GM12878 (cell line): ENCODE measurements at regions not wholly inside any gene's neighbourhood (a gene's known extent, or its start where the extent isn't known, plus 50 kb on each side); places are given as distances from the start of the nearest gene placed in this dataset.

Experiments used
- BACH1 ChIP-seq: fragments of 450-650 bp; IDR thresholded peaks from 2 replicates; pipeline ENCODE4 v1.6.1; 2017; ENCODE audit warnings: mild to moderate bottlenecking, borderline replicate concordance
- CBFB ChIP-seq: IDR thresholded peaks from 2 replicates; pipeline ENCODE4 v1.6.1; 2016; ENCODE audit warnings: antibody characterized with exemption, low read depth
- CREB1 ChIP-seq: IDR thresholded peaks from 2 replicates; pipeline ENCODE4 v1.6.1; 2012; ENCODE audit warnings: low read depth, mild to moderate bottlenecking, inconsistent platforms
- EP300 ChIP-seq, 2 experiments: fragments of 150-350 bp in 1 of 2; IDR thresholded peaks; 2 replicates each; pipeline ENCODE4 v1.6.1; 2011 to 2012; ENCODE audit warnings: low read depth in 2 of 2, low read length in 2 of 2, borderline replicate concordance in 1 of 2, improper control_type of control experiment in 1 of 2, inconsistent platforms in 1 of 2; ENCODE audit not compliant: control insufficient read depth in 1 of 2
- EZH2 ChIP-seq: IDR thresholded peaks from 2 replicates; pipeline ENCODE4 v1.6.1; 2012; ENCODE audit warnings: low read depth, mild to moderate bottlenecking, control low read depth, inconsistent platforms, low read length, borderline replicate concordance; ENCODE audit not compliant: control insufficient read depth
- GABPA ChIP-seq: IDR thresholded peaks from 2 replicates; pipeline ENCODE4 v1.6.1; 2014; ENCODE audit warnings: antibody characterized with exemption, low read depth, mild to moderate bottlenecking, inconsistent platforms
- IRF4 ChIP-seq: IDR thresholded peaks from 2 replicates; pipeline ENCODE4 v1.6.1; 2011; ENCODE audit warnings: low read depth, low read length
- MEF2B ChIP-seq: fragments of 450-650 bp; IDR thresholded peaks from 2 replicates; pipeline ENCODE4 v1.6.1; 2018; ENCODE audit warnings: mild to moderate bottlenecking, moderate library complexity; ENCODE audit not compliant: partially characterized antibody, poor library complexity, severe bottlenecking
- MTA3 ChIP-seq: IDR thresholded peaks from 2 replicates; pipeline ENCODE4 v1.6.1; 2012; ENCODE audit warnings: low read length, inconsistent platforms, borderline replicate concordance
- NFYB ChIP-seq: IDR thresholded peaks from 2 replicates; pipeline ENCODE4 v1.6.1; 2011; ENCODE audit warnings: low read depth, mild to moderate bottlenecking, low read length, improper control_type of control experiment, moderate library complexity; ENCODE audit not compliant: insufficient read depth
- NR2C1 ChIP-seq: fragments of 450-650 bp; IDR thresholded peaks from 2 replicates; pipeline ENCODE4 v1.6.1; 2017; ENCODE audit warnings: antibody characterized with exemption, mild to moderate bottlenecking, moderate library complexity
- PAX8 ChIP-seq: fragments of 450-650 bp; IDR thresholded peaks from 2 replicates; pipeline ENCODE4 v1.6.1; 2017; ENCODE audit warnings: mild to moderate bottlenecking, moderate library complexity
- POU2F2 ChIP-seq: IDR thresholded peaks from 3 replicates; pipeline ENCODE4 v1.6.1; 2011; ENCODE audit warnings: low read depth, mild to moderate bottlenecking, low read length, borderline replicate concordance
- RAD21 ChIP-seq: IDR thresholded peaks from 2 replicates; pipeline ENCODE4 v1.6.1; 2011; ENCODE audit warnings: mild to moderate bottlenecking, low read depth, low read length, moderate library complexity; ENCODE audit not compliant: insufficient read depth
- RBBP5 ChIP-seq: fragments of 200-600 bp; sonication (generic); conservative IDR thresholded peaks from 2 replicates; pipeline ENCODE4 v1.6.1; 2016
- RCOR1 ChIP-seq: conservative IDR thresholded peaks from 2 replicates; pipeline ENCODE4 v1.6.1; 2012; ENCODE audit warnings: low read depth, low read length, improper control_type of control experiment
- SP1 ChIP-seq: IDR thresholded peaks from one replicate; pipeline ENCODE4 v1.6.1; 2011; ENCODE audit warnings: low read depth, low read length
- SUPT20H ChIP-seq: IDR thresholded peaks from 2 replicates; pipeline ENCODE4 v1.6.1; 2011; ENCODE audit warnings: low read depth, mild to moderate bottlenecking, low read length, moderate library complexity, borderline replicate concordance; ENCODE audit not compliant: control insufficient read depth
- SUZ12 ChIP-seq: fragments of 200-600 bp; sonication (generic); IDR thresholded peaks from one replicate; pipeline ENCODE4 v1.6.1; 2018; ENCODE audit warnings: antibody characterized with exemption, mild to moderate bottlenecking; ENCODE audit not compliant: unreplicated experiment
- USF1 ChIP-seq: IDR thresholded peaks from 2 replicates; pipeline ENCODE4 v1.6.1; 2011; ENCODE audit warnings: borderline replicate concordance, low read depth, mild to moderate bottlenecking, moderate library complexity, mixed read lengths, low read length; ENCODE audit not compliant: insufficient read depth; ENCODE audit errors: extremely low read length
- ZBTB4 ChIP-seq: fragments of 450-650 bp; formaldehyde crosslinking; IDR thresholded peaks from 2 replicates; pipeline ENCODE4 v1.4.0; 2022; ENCODE audit warnings: mild to moderate bottlenecking, moderate library complexity
- ZNF24 ChIP-seq: fragments of 450-650 bp; IDR thresholded peaks from 2 replicates; pipeline ENCODE4 v1.6.1; 2017; ENCODE audit warnings: antibody characterized with exemption, mild to moderate bottlenecking
- ZNF384 ChIP-seq: IDR thresholded peaks from 2 replicates; pipeline ENCODE4 v1.6.1; 2012; ENCODE audit warnings: low read depth, mild to moderate bottlenecking, low read length, improper control_type of control experiment, borderline replicate concordance
- ZNF687 ChIP-seq: fragments of 450-650 bp; IDR thresholded peaks from 2 replicates; pipeline ENCODE4 v1.6.1; 2017; ENCODE audit warnings: mild to moderate bottlenecking, moderate library complexity
- ZSCAN29 ChIP-seq: fragments of 450-650 bp; IDR thresholded peaks from 2 replicates; pipeline ENCODE4 v1.6.1; 2017; ENCODE audit warnings: mild to moderate bottlenecking, moderate library complexity

- TF ChIP-seq CREB1 (no peak), NR2C1 (peak; percentile 68), SUPT20H (no peak), ZNF687 (peak; percentile 15; the same call in 1 of the 2 replicates), ZSCAN29 (no peak), RBBP5 (no peak), BACH1 (no peak), SUZ12 (no peak), ZNF384 (no peak), NFYB (no peak), PAX8 (no peak), EZH2 (no peak), CBFB (no peak), MTA3 (no peak), MEF2B (no peak), GABPA (no peak), USF1 (no peak), ZNF24 (no peak), RAD21 (no peak), EP300 (IDR thresholded peaks at IDR 0.05; ENCODE audit: borderline replicate concordance in 1 of 2, control insufficient read depth in 1 of 2, low read depth in 2 of 2, low read length in 2 of 2) (0 out of 4 replicates have a peak, but pooled peaks of 1 of the 2 experiments have one; percentile 29), ZBTB4 (CRISPR knock-in tag) (no peak), RCOR1 (no peak), IRF4 (no peak), POU2F2 (no peak), SP1 (no peak)
These were observed 105.0 kb upstream of the STK17B start (continued) for GRCh38 chr2:196276421-196276820.
